ENCODE measurements at regions not wholly inside any gene's neighbourhood (a gene's known extent, or its start where the extent isn't known, plus 50 kb on each side); places are given as distances from the start of the nearest gene placed in this dataset.

GRCh38 chr19:29410601-29411000, 115.2 kb upstream of the VSTM2B start:
- no peak for DNase-seq (ENCODE audit: low read depth)
- TF ChIP-seq CTCF (conservative IDR thresholded peaks at IDR 0.05; ENCODE audit: control insufficient read depth, insufficient read depth, low read depth, low read length) = no peak
- no peak overlapping the region for H3K4me3 ChIP-seq (ENCODE audit: control insufficient read depth, low read depth, low read length)

DNA sequence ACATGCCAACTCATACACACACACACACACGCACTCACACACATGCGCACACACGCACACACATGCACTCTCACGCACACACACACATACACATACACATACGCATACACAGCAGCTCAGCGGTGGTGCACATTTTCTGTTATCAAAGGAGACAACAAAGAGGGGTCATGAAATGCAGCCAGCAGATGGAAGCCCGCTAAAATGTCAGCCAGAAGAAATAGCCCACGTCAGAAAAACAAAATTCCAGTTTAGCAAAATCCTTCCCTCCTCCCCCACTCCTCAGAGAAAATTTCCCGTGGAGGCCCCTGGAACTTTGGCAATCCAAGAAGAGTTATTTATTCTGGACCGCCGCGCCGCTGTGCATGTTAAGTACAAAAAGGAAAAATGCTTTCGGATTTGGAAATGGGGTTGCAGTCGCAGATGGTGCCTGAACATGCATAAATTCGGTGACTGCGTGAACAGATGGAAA, 114.6 kb upstream of the VSTM2B start:
- no peak for TF ChIP-seq CTCF (conservative IDR thresholded peaks at IDR 0.05; ENCODE audit: control insufficient read depth, insufficient read depth, low read depth, low read length)
- DNase-seq (ENCODE audit: low read depth) = no peak
- no peak overlapping the region for H3K4me3 ChIP-seq (ENCODE audit: control insufficient read depth, low read depth, low read length)

- no peak for TF ChIP-seq CTCF (conservative IDR thresholded peaks at IDR 0.05; ENCODE audit: control insufficient read depth, insufficient read depth, low read depth, low read length)
- no peak for DNase-seq (ENCODE audit: low read depth)
- no peak overlapping the region for H3K4me3 ChIP-seq (ENCODE audit: control insufficient read depth, low read depth, low read length)
Observed at GRCh38 chr19:29413435-29413834, 112.4 kb upstream of the VSTM2B start.

DNA sequence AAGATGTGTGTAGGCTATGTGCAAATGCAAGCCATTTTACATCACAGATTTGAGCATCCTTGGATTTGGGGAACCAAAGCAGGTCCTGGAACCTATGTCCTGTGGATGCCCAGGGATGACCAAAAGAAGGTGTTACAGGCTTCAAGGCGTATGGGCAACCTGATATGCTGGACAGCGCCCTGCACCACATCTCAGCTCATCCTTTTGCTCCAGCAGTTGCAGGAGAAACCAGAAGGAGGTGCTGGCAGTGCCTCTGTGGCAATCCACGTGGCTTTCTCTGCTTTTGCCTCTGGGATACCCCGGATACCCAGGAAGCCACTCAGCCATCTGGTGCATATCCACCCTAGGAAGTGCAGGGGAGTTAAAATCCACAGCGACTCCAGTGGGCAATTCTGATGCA, 110.3 kb upstream of the VSTM2B start:
- H3K4me3 ChIP-seq (ENCODE audit: control insufficient read depth, low read depth, low read length) = no peak overlapping the region
- no peak for TF ChIP-seq CTCF (conservative IDR thresholded peaks at IDR 0.05; ENCODE audit: control insufficient read depth, insufficient read depth, low read depth, low read length)
- no peak for DNase-seq (ENCODE audit: low read depth)

- no peak overlapping the region for H3K4me3 ChIP-seq (ENCODE audit: control insufficient read depth, low read depth, low read length)
- no peak for TF ChIP-seq CTCF (conservative IDR thresholded peaks at IDR 0.05; ENCODE audit: control insufficient read depth, insufficient read depth, low read depth, low read length)
- DNase-seq (ENCODE audit: low read depth) = no peak
Observed at GRCh38 chr19:29417048-29417447, 108.7 kb upstream of the VSTM2B start.

GRCh38 chr19:29418201-29418600, 107.6 kb upstream of the VSTM2B start:
- no peak for DNase-seq (ENCODE audit: low read depth)
- no peak overlapping the region for H3K4me3 ChIP-seq (ENCODE audit: control insufficient read depth, low read depth, low read length)
- no peak for TF ChIP-seq CTCF (conservative IDR thresholded peaks at IDR 0.05; ENCODE audit: control insufficient read depth, insufficient read depth, low read depth, low read length)

DNA sequence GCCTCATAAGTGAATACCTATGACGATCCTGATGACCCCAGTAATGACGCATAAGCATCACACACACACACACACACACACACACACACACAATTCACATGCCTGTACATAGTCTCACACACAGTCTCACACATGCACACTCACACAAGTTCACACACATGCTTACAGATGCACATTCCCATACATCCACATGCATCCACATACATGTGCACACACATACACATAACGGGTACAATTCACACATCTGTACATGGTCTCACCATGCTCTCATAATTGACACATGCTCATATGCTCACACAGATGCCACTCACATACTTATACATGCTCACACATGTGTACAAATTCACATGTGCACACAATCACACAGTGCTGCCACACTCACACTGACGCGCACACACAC, 105.7 kb upstream of the VSTM2B start:
- no peak for TF ChIP-seq CTCF (conservative IDR thresholded peaks at IDR 0.05; ENCODE audit: control insufficient read depth, insufficient read depth, low read depth, low read length)
- H3K4me3 ChIP-seq (ENCODE audit: control insufficient read depth, low read depth, low read length) = no peak overlapping the region
- DNase-seq (ENCODE audit: low read depth) = no peak
